DMS79 treated with DMSO at 0.1 percent for 48 hours (cell line): ENCODE measurements at regions not wholly inside any gene's neighbourhood (a gene's known extent, or its start where the extent isn't known, plus 50 kb on each side); places are given as distances from the start of the nearest gene placed in this dataset.
"Not testable (repeated sequence)": the region's sequence is repeated elsewhere in the genome, so short reads cannot be mapped to it uniquely, and the experiment has no call there.

Experiments used
- DNase-seq: peaks from one replicate; lab custom pipeline; 2025; lab: John Stamatoyannopoulos, UW

DNA sequence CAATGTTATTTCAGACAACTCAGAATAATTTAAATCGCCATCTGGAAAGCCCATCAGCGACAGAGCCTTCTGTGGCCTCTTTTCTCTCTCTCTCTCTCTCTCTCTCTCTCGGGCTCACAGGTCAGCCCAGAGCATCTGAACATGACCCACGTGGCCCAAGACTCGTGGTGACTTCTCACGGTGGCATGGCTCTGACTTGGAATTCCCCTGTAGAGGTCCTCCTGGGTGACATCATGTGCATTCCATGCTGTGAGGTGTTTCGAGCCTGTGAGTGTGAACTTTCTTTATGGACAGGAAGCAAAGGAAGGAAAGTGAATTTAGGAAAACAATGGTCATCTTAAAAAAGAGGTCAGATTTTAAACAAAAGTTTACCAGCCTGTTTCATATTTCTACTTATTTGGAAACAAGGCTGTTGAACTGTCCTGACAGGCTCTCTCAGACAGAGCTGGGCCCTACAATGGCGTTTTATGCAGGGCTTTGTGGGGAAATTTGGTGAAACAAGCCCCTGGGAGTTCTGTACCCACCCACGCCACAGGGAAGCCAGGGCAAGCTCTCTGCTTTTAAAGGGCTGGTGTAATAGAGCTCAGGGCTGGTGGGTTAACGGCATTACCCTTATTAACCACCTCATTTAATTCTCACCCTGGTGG is 359.7 kb upstream of the ZNF32 start:
- DNase-seq, result no peak

- no peak for DNase-seq
Measured at GRCh38 chr10:44006771-44007170, 358.1 kb upstream of the ZNF32 start.

DNA sequence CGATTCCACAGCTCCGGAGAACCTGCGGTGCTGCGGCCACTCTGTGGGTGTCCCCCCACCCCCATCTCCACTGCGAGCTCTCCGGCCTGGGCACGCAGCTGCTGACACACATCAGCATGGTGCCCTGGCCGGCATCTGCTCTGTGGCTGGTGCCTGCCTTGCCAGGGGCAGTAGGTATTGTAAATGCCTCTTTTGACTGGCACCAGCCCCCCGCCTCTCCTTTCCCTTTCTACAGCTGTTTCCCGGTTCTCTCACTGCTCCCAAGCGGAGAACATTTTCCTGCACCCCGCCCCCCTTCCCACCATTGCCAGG is 357.1 kb upstream of the ZNF32 start:
- no peak for DNase-seq

GRCh38 chr10:44004913-44005787 is 356.5 kb upstream of the ZNF32 start:
- DNase-seq, result no peak

GRCh38 chr10:43998021-43998809 is 349.5 kb upstream of the ZNF32 start:
- no peak for DNase-seq

GRCh38 chr10:43997330-43997729 is 348.6 kb upstream of the ZNF32 start:
- DNase-seq, result no peak

DNA sequence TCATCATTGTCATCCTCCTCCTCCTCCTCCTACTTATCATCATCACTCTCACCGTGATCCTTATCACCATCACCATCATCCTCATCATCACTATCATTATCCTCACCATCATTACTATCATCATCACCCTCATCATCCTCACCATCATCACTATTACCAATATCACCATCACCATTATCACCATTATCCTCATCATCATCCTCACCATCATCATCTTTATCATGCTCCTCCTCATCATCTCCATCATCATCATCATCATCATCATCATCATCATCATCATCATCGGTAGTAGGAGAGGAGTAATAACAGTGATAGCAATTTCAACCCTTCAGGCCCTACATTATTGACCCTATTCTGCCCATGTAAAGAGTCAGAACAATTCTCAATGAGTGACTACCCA is 345.9 kb upstream of the ZNF32 start:
- DNase-seq, result no peak

- DNase-seq, result not testable (repeated sequence)
Measured at GRCh38 chr10:43992816-43993215, 344.1 kb upstream of the ZNF32 start.

- DNase-seq, result no peak
Measured at GRCh38 chr10:43986374-43986773, 337.7 kb upstream of the ZNF32 start.

DNA sequence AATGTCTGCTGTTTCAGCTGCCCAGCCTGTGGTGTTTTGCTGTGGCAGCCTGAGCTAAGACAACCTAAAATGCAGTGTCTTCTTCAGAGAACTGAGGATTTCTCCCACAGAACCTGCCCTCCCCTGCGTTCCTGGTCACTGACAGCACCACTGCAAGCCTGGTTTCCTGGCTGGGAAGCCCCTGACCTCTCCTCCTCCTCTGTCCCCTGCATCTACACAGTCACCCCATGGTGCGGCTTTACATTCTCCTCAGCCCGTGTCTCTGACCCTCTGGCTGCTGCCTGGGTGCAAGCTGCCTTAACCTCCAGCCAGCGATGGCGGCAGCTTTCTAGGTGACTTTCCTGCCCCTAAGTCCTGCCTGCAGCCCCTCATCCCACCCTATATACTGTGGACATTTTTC is 337.3 kb upstream of the ZNF32 start:
- no peak for DNase-seq

DNA sequence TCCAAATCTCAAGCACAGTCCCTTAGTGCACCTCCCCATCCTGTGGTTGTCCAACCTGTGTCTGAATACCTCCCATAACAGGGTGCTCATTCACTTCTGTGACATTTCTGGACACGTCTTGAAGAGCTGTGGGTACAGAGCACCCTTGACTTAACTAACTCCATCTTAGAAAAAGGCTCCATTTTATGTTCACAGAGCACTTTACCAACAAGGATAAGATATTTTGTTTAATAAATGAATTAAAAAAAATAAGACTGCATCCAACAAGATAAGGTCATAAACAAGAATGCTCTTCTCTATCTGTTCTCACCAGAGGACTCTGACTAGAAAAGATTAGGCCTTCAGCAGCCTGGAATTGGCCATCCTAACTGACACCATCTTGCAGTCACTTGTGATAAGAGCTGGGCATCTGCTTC is 335.2 kb upstream of the ZNF32 start:
- no peak for DNase-seq

GRCh38 chr10:43983405-43983804 is 334.7 kb upstream of the ZNF32 start:
- DNase-seq, result no peak

- no peak for DNase-seq
Measured at GRCh38 chr10:43982250-43982649, 333.6 kb upstream of the ZNF32 start.

GRCh38 chr10:43981696-43982095 is 333.0 kb upstream of the ZNF32 start:
- DNase-seq, result no peak

GRCh38 chr10:43981232-43981631 is 332.6 kb upstream of the ZNF32 start:
- DNase-seq, result no peak

GRCh38 chr10:43980715-43981114 is 332.0 kb upstream of the ZNF32 start:
- no peak for DNase-seq

DNA sequence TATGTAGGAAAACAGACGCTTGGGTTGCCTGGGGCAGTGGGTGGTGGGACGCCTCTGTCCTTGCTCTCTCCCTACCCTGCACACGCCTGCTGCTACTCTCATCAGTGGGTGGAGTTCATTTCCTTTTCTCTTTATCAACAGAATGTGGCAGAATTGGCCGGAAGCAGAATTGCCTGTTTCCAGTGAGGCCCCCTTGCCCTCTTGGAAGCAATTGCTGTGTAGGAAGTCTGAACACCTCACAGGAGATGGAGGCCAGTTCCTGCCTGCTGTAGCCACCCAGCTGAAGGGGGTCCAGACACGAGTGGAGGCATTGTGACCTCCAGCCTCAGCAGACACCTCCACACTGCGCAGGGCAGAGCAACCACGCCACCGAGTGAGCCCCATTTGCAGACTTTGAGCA is 331.6 kb upstream of the ZNF32 start:
- DNase-seq, result no peak

GRCh38 chr10:43979551-43979950 is 330.9 kb upstream of the ZNF32 start:
- no peak for DNase-seq

GRCh38 chr10:43978936-43979335 is 330.3 kb upstream of the ZNF32 start:
- DNase-seq, result no peak

- DNase-seq, result no peak
Measured at GRCh38 chr10:43978091-43978490, 329.4 kb upstream of the ZNF32 start.

GRCh38 chr10:43976292-43976691 is 327.6 kb upstream of the ZNF32 start:
- no peak for DNase-seq

GRCh38 chr10:43973801-43974200 is 325.1 kb upstream of the ZNF32 start:
- no peak for DNase-seq
